Coronary artery (tissue), 2 donors: ENCODE measurements at regions not wholly inside any gene's neighbourhood (a gene's known extent, or its start where the extent isn't known, plus 50 kb on each side); places are given as distances from the start of the nearest gene placed in this dataset.

Experiments
- DNase-seq: peaks from one replicate; pipeline ENCODE4 v3.0.0-alpha.2; 2017; ENCODE audit warnings: low spot score
- H3K27ac ChIP-seq, 2 donors: fragments of 200-600 bp; sonication (generic); one replicate each; pipeline ENCODE4 v1.5.1; 2016 to 2019
- H3K4me3 ChIP-seq: fragments of 200-600 bp; sonication (generic); 2 replicates; pipeline ENCODE4 v1.5.1; 2016; ENCODE audit warnings: mild to moderate bottlenecking, moderate library complexity
- TF ChIP-seq, protein P1 (sequence below): fragments of 200-600 bp; sonication (generic); IDR thresholded peaks from one replicate; pipeline ENCODE4 v1.5.1; 2019; ENCODE audit warnings: antibody characterized with exemption

GRCh38 chr15:25068696-25069095 lies 113.9 kb downstream of the SNRPN start:
- no peak for DNase-seq
- TF ChIP-seq, protein P1, sequence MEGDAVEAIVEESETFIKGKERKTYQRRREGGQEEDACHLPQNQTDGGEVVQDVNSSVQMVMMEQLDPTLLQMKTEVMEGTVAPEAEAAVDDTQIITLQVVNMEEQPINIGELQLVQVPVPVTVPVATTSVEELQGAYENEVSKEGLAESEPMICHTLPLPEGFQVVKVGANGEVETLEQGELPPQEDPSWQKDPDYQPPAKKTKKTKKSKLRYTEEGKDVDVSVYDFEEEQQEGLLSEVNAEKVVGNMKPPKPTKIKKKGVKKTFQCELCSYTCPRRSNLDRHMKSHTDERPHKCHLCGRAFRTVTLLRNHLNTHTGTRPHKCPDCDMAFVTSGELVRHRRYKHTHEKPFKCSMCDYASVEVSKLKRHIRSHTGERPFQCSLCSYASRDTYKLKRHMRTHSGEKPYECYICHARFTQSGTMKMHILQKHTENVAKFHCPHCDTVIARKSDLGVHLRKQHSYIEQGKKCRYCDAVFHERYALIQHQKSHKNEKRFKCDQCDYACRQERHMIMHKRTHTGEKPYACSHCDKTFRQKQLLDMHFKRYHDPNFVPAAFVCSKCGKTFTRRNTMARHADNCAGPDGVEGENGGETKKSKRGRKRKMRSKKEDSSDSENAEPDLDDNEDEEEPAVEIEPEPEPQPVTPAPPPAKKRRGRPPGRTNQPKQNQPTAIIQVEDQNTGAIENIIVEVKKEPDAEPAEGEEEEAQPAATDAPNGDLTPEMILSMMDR = no peak
- Histone ChIP-seq H3K27ac (no peak overlapping the region), H3K4me3 (peak overlapping the region; percentile 30)

DNA sequence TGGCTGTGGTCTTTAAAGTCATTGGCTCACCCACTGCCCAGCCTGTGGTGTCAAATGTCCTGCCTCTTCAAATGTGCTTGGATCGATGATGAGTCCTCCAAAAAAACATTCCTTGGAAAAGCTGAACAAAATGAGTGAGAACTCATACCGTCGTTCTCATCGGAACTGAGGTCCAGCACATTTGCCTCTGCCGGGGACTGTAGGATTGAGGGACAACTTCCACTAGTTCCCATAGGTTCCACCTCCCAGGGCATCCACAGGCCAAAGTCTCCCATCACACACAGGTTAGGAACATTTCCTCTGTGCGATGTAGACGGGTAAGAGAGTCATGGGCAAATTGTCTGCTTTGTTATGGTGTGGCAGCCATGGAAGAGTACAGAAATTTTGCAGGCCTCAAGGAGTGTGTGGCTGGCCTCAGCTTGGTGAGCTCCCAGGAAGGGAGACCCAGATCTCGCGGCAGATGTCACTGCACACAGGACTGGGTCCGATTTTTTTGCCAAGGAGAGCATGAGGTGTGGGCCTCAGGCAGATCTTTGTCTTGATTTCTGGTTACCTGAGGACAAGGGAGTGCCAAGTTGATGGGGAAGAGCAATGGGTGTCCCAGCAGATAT lies 115.7 kb downstream of the SNRPN start:
- H3K27ac ChIP-seq = no peak overlapping the region
- TF ChIP-seq, protein P1 = no peak
- H3K4me3 ChIP-seq = peak overlapping the region; percentile 48
- DNase-seq = no peak

DNA sequence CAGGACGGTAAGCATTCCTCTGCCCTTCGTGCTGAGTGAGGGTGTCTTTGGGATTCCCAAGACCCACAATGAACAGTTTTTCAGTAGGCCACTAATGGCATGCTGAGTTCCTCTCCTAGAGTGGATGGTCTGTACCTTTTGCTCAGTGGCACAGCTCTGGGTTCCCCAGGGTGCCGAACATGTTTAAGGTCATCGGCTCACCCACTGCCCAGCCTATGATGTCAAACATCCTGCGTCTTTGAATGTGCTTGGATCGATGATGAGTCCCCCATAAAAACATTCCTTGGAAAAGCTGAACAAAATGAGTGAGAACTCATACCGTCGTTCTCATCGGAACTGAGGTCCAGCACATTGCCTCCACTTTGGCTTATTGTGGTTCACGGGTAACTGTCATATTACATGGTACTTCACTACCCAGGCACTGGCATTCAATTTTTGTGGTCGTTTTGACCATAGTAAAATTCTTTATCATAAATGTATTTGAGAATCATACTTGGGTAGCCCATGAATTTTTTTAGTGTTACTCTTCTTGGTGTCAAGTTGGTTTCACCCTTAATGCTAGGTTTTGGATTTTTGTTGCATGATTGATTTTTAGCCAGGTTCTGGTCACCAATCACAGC lies 118.2 kb downstream of the SNRPN start:
- no peak for DNase-seq
- Histone ChIP-seq H3K4me3 (peak overlapping the region; percentile 48), H3K27ac (no peak overlapping the region)
- TF ChIP-seq, protein P1 = no peak

DNA sequence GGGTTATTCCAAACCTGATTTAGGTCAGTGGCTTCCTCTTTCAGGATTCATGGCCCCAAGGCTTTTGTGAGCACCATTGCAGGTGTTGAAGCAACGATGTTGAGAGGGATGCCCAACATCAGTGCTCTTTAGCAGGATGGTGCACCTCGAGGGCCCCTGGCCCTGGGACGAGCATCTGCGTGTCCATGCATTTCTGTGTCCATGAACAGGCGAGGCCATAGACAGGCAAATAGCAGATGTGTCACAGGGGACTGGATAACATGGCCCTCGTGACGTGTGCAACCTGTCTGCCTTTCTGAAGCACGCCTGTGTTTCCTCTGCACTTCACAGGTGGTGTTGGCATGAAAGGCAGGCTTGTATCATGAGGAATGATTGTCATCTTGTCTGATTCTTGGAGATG lies 132.3 kb downstream of the SNRPN start:
- no peak overlapping the region for H3K27ac ChIP-seq
- DNase-seq = peak; percentile 36
- H3K4me3 ChIP-seq = peak overlapping the region; percentile 7
- TF ChIP-seq, protein P1 = no peak

DNA sequence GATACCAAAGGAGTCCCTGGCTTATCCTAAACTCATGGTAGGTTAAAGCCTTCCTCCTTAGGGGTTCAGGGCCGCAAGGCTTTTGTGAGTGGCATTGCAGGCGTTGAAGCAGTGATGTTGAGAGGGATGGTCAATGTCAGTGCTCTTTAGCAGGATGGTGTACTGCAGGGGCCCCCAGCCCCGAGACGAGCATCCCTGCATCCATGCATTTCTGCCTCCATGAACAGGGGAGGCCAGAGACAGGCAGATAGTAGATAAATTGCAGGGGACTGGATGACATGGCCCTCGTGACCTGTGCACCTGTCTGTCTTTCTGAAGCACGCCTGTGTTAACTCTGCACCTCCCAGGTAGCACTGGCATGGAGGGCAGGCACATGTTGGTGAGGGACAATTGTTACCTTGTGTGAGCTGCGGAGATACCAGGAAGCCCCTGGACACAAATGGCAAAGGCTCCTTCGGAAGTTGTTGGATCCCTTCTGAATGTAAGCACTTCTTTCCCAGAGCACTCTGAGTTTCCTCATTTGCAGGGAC lies 133.5 kb downstream of the SNRPN start:
- Histone ChIP-seq H3K4me3 (no peak overlapping the region), H3K27ac (no peak overlapping the region)
- DNase-seq = peak; percentile 62
- TF ChIP-seq, protein P1 = no peak

DNA sequence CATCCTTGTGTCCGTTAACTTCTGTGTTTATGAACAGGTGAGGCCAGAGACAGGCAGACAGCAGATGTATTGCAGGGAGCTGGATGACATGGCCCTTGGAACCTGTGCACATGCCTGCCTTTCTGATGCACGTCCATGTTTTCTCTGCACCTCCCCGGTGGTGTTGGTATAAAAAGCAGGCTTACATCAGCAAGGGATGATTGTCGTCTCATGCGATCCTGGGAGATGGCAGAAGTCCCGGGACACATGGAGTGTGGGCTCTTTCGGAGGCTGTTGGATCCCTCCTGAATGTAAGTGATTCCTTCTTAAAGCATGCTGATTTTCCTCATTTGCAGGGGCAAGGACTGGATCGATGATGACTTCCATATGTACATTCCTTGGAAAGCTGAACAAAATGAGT lies 134.8 kb downstream of the SNRPN start:
- peak; percentile 33 for DNase-seq

More for the DNA sequence above, 134.8 kb downstream of the SNRPN start:
- TF ChIP-seq, protein P1 = no peak
- Histone ChIP-seq H3K4me3 (no peak overlapping the region), H3K27ac (no peak overlapping the region)
